ENCODE measurements at regions not wholly inside any gene's neighbourhood (a gene's known extent, or its start where the extent isn't known, plus 50 kb on each side); places are given as distances from the start of the nearest gene placed in this dataset.

DNA sequence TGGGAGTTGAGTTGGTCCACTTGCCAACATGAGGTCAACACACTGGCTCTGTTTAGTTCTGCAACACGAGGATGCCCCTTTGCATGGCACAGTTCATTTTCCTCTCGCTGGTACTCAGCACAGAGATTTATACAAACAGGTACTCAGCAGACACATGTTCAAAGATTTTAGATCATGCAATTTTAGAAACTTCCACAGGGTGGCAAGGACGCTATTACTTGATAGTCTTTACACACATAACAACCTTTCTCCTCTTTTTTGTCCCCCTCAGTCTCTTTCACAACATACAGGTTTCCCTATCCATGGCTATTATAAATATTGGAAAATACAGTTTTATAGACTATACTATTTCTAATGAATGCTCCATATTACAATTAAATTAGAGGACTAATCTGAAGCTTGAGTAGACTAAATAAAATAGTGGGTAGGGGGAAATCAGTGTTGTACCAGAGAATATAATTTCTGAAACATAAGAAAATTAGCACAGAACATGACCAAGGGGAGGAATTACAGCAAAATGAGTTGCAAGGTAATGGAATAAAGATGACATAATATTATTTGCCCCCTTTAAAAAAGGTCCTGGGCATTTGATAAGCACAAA is 331.8 kb upstream of the BTBD3 start:
- TF ChIP-seq SIN3A (IDR thresholded peaks at IDR 0.05; ENCODE audit: low read depth) = no peak
- TF ChIP-seq, protein P1, sequence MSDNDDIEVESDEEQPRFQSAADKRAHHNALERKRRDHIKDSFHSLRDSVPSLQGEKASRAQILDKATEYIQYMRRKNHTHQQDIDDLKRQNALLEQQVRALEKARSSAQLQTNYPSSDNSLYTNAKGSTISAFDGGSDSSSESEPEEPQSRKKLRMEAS (IDR thresholded peaks at IDR 0.05) = no peak
- peak in 2 of 3 experiments; percentile 37 to 51; a peak in 4 of 6 replicates for TF ChIP-seq CTCF (IDR thresholded peaks at IDR 0.05 in 2 of 3, conservative IDR thresholded peaks at IDR 0.05 in 1 of 3; ENCODE audit: borderline replicate concordance in 1 of 3, insufficient read depth in 1 of 3, low read depth in 2 of 3, low read length in 2 of 3)
- TF ChIP-seq POLR2AphosphoS5 (IDR thresholded peaks at IDR 0.05; ENCODE audit: low read depth, low read length) = no peak
- no peak for TF ChIP-seq ZNF274 (IDR thresholded peaks at IDR 0.05; ENCODE audit: low read depth, low read length)
- no peak for TF ChIP-seq POLR2A (IDR thresholded peaks at IDR 0.05; ENCODE audit: borderline replicate concordance, extremely low read depth, insufficient read depth, insufficient read length)
- TF ChIP-seq JUND (IDR thresholded peaks at IDR 0.05) = no peak
- TF ChIP-seq EZH2 (IDR thresholded peaks at IDR 0.05) = no peak
- TF ChIP-seq RAD21 (IDR thresholded peaks at IDR 0.05; ENCODE audit: low read depth) = peak; percentile 30; the same call in 1 of the 2 replicates
- no peak for TF ChIP-seq CEBPB (IDR thresholded peaks at IDR 0.05; ENCODE audit: low read depth)
- TF ChIP-seq SRF (IDR thresholded peaks at IDR 0.05; ENCODE audit: low read depth) = no peak
